ENCODE measurements at regions not wholly inside any gene's neighbourhood (a gene's known extent, or its start where the extent isn't known, plus 50 kb on each side); places are given as distances from the start of the nearest gene placed in this dataset.

GRCh38 chr10:4663162-4663992, 162.6 kb upstream of the AKR1E2 start:
- intact Hi-C loops (cut with micrococcal nuclease), result no loop called here

- intact Hi-C loops (cut with micrococcal nuclease), result no loop called here
Observed at GRCh38 chr10:4662576-4663161, 163.3 kb upstream of the AKR1E2 start.

- intact Hi-C loops (cut with micrococcal nuclease), result no loop called here
Observed at GRCh38 chr10:4661511-4662255, 164.3 kb upstream of the AKR1E2 start.

- intact Hi-C loops (cut with micrococcal nuclease), result loop anchor here (5.0 kb wide), 1 partner anchor 1461 kb away; no protein-coding TSS in a partner anchor
Observed at GRCh38 chr10:4658777-4659176, 167.2 kb upstream of the AKR1E2 start.

- intact Hi-C loops (cut with micrococcal nuclease), result loop anchor here (1.0 to 5.0 kb wide), 3 partner anchors 880 to 1459 kb away; no protein-coding TSS in a partner anchor
Observed at GRCh38 chr10:4656576-4657194, 169.3 kb upstream of the AKR1E2 start.

GRCh38 chr10:4655879-4656278, 170.1 kb upstream of the AKR1E2 start:
- intact Hi-C loops (cut with micrococcal nuclease), result loop anchor here (1.0 to 5.0 kb wide), 3 partner anchors 879 to 1459 kb away; no protein-coding TSS in a partner anchor

GRCh38 chr10:4655406-4655805, 170.6 kb upstream of the AKR1E2 start:
- intact Hi-C loops (cut with micrococcal nuclease), result loop anchor here (5.0 kb wide), 1 partner anchor 1458 kb away; no protein-coding TSS in a partner anchor

GRCh38 chr10:4654496-4654895, 171.5 kb upstream of the AKR1E2 start:
- intact Hi-C loops (cut with micrococcal nuclease), result no loop called here

GRCh38 chr10:4653160-4653559, 172.8 kb upstream of the AKR1E2 start:
- intact Hi-C loops (cut with micrococcal nuclease), result no loop called here

GRCh38 chr10:4652111-4653010, 173.6 kb upstream of the AKR1E2 start:
- intact Hi-C loops (cut with micrococcal nuclease), result no loop called here

- intact Hi-C loops (cut with micrococcal nuclease), result loop anchor here (2.0 kb wide), 1 partner anchor 869 kb away; no protein-coding TSS in a partner anchor
Observed at GRCh38 chr10:4651404-4652037, 174.5 kb upstream of the AKR1E2 start.

GRCh38 chr10:4650582-4650981, 175.4 kb upstream of the AKR1E2 start:
- intact Hi-C loops (cut with micrococcal nuclease), result loop anchor here (2.0 kb wide), 1 partner anchor 868 kb away; no protein-coding TSS in a partner anchor

GRCh38 chr10:4649886-4650508, 176.0 kb upstream of the AKR1E2 start:
- intact Hi-C loops (cut with micrococcal nuclease), result loop anchor here (2.0 kb wide), 1 partner anchor 867 kb away; no protein-coding TSS in a partner anchor

GRCh38 chr10:4649471-4649870, 176.5 kb upstream of the AKR1E2 start:
- intact Hi-C loops (cut with micrococcal nuclease), result no loop called here

GRCh38 chr10:4648999-4649398, 177.0 kb upstream of the AKR1E2 start:
- intact Hi-C loops (cut with micrococcal nuclease), result no loop called here

- intact Hi-C loops (cut with micrococcal nuclease), result no loop called here
Observed at GRCh38 chr10:4647109-4647785, 178.8 kb upstream of the AKR1E2 start.

- intact Hi-C loops (cut with micrococcal nuclease), result no loop called here
Observed at GRCh38 chr10:4646547-4646946, 179.5 kb upstream of the AKR1E2 start.

- intact Hi-C loops (cut with micrococcal nuclease), result no loop called here
Observed at GRCh38 chr10:4645836-4646235, 180.2 kb upstream of the AKR1E2 start.

GRCh38 chr10:4643471-4643870, 182.5 kb upstream of the AKR1E2 start:
- intact Hi-C loops (cut with micrococcal nuclease), result no loop called here
